Chondrocyte (in vitro differentiated cells): ENCODE measurements at regions not wholly inside any gene's neighbourhood (a gene's known extent, or its start where the extent isn't known, plus 50 kb on each side); places are given as distances from the start of the nearest gene placed in this dataset.

Source experiments
- DNase-seq: peaks from one replicate; pipeline ENCODE4 v3.0.0; 2021; ENCODE audit warnings: mixed read lengths, low spot score
- H3K27ac Mint-ChIP-seq: one replicate; pipeline ENCODE4 v1.8.0; 2021; ENCODE audit warnings: mild to moderate bottlenecking, moderate library complexity, mixed read lengths; ENCODE audit not compliant: unreplicated experiment
- H3K27me3 Mint-ChIP-seq: 2 replicates; pipeline ENCODE4 v1.8.0; 2021; ENCODE audit warnings: low read depth, mixed read lengths
- H3K36me3 Mint-ChIP-seq: 2 replicates; pipeline ENCODE4 v1.8.0; 2021; ENCODE audit warnings: low read depth, mixed read lengths
- H3K4me1 Mint-ChIP-seq: 2 replicates; pipeline ENCODE4 v1.8.0; 2021; ENCODE audit warnings: low read depth, mild to moderate bottlenecking, mixed read lengths
- H3K4me3 Mint-ChIP-seq: one replicate; pipeline ENCODE4 v1.8.0; 2021; ENCODE audit warnings: mild to moderate bottlenecking, moderate library complexity, mixed read lengths; ENCODE audit not compliant: unreplicated experiment
- H3K9me3 Mint-ChIP-seq: 2 replicates; pipeline ENCODE4 v1.8.0; 2021; ENCODE audit warnings: low read depth, mixed read lengths
- TF ChIP-seq, protein P1 (sequence below): fragments of 200-600 bp; sonication (generic); IDR thresholded peaks from 2 replicates; pipeline ENCODE4 v1.5.0; 2021; ENCODE audit warnings: antibody characterized with exemption, mild to moderate bottlenecking, moderate library complexity

DNA sequence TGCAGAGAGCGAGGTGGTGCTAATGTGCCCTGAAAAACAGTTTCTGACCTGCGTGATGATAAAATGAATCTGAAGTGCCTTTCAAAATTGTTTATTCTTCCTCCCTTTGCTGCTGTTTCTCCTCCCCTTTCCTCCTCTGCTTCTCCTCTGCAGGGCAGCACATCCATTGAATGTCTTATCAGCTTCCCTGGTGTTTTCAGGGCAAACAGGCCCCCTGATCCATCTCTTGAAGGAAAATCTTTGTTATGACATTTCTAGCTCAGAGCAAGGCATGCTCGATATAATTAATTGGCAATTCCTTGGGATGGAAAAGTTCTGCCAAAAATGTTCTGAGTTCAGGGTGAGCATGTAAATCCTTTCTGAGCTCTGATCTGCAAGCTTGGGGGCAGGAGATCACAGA, 364.2 kb upstream of the ZNF32 start:
- H3K4me3 Mint-ChIP-seq: no peak overlapping the region
- H3K27ac Mint-ChIP-seq: no peak overlapping the region
- no peaks in the 10 kb centered on the region for H3K9me3 Mint-ChIP-seq
- TF ChIP-seq, protein P1, sequence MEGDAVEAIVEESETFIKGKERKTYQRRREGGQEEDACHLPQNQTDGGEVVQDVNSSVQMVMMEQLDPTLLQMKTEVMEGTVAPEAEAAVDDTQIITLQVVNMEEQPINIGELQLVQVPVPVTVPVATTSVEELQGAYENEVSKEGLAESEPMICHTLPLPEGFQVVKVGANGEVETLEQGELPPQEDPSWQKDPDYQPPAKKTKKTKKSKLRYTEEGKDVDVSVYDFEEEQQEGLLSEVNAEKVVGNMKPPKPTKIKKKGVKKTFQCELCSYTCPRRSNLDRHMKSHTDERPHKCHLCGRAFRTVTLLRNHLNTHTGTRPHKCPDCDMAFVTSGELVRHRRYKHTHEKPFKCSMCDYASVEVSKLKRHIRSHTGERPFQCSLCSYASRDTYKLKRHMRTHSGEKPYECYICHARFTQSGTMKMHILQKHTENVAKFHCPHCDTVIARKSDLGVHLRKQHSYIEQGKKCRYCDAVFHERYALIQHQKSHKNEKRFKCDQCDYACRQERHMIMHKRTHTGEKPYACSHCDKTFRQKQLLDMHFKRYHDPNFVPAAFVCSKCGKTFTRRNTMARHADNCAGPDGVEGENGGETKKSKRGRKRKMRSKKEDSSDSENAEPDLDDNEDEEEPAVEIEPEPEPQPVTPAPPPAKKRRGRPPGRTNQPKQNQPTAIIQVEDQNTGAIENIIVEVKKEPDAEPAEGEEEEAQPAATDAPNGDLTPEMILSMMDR: no peak
- peaks cover 15% of the 10 kb centered on the region for H3K4me1 Mint-ChIP-seq
- DNase-seq: no peak
- no peaks in the 10 kb centered on the region for H3K36me3 Mint-ChIP-seq
- H3K27me3 Mint-ChIP-seq: peaks cover 4% of the 10 kb centered on the region

DNA sequence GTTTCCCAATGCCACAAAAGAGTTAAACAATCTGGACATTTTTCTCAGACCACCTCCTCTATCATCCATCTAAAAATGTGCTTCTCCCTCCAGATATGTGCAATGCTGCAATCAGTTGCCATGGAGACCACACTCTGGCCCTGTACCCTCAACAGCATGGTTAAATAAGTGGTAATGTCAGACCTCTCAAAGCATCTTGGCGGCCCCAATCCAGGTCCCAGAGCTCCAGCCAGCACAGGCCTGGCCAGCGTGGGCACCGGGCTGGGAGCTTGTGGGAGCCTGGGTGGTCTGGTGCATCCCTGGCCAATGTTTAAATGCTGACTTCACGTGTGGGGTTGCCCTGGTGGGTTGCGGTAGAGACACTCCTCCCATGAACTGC, 362.9 kb upstream of the ZNF32 start:
- TF ChIP-seq, protein P1: no peak
- Mint-ChIP-seq H3K4me1 (peaks cover 15% of the 10 kb centered on the region), H3K27me3 (peaks cover 7% of the 10 kb centered on the region), H3K36me3 (no peaks in the 10 kb centered on the region), H3K27ac (no peak overlapping the region), H3K4me3 (no peak overlapping the region), H3K9me3 (no peaks in the 10 kb centered on the region)
- DNase-seq: no peak

DNA sequence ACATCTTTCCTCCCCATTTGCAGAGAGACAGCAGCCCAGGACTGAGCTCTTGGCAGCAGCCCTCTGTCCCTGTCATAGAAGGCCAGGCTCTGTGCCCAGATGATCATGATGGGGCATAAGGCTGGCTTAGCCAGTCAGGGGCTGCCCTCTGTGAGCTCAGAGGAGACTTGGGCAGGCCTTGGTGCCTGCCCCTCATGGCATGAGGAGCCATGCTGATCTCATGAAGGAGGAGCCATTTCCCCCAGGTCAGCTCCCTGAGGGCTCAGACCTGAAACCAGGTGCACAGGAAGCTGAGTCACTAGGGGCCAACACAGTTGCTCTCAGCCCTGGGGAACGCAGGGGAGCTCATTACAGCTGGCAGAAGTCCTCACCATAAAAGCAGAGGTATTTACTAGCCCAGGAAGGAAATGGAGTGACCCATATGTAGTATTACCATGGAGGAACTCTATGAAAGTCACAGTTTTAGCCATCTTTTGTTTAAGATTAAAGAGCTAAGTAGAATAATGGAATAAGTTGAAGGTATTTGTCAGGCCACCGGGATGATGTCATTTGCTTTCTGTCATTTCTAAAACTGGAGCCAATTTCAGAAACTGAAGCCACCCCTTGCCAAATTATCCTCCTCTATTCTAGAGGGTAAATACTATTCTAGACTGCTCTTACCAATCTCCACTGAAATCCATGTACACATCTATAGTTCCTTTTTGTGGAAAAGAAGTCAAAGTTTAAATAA, 362.4 kb upstream of the ZNF32 start:
- Mint-ChIP-seq H3K36me3 (no peaks in the 10 kb centered on the region), H3K4me3 (no peak overlapping the region), H3K9me3 (no peaks in the 10 kb centered on the region), H3K27ac (no peak overlapping the region), H3K4me1 (peaks cover 15% of the 10 kb centered on the region), H3K27me3 (peaks cover 9% of the 10 kb centered on the region)
- TF ChIP-seq, protein P1: no peak
- no peak for DNase-seq

DNA sequence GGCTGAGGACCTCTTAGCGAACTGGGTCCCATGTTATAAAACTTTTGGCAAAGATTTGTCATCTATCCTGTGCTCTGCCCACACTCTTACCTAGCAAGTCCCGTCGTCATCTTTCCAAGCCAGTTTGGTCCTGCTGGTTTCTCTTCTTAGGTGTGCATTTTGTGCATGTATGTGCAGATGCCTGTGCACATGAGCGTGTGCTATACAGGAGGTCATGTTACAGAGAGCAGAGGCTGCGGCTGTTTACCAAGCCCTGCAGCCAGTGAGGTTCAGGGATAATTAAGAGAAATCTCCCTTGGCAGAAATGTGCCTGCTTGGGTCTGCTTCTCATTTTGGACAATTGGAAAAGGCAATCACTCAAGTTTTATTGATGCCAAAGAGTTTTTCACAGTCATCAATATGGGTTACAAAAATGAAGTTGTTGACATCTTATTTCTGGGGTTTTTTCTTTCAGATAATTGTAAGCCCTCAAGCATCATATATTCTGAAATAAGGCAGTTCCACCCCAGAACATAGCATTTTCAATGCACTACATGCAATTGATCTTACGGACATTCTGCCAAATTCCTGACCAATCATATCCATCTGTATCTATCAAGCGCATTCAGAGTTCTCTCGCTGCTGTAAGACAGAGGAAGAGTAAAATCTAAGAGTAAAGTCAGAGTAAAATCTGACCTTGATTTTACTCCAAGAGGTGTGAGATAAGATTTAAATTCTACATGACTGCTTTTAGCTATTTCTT, 361.4 kb upstream of the ZNF32 start:
- TF ChIP-seq, protein P1: no peak
- peaks cover 7% of the 10 kb centered on the region for H3K27me3 Mint-ChIP-seq
- DNase-seq: no peak
- H3K27ac Mint-ChIP-seq: no peak overlapping the region
- H3K4me3 Mint-ChIP-seq: no peak overlapping the region
- H3K9me3 Mint-ChIP-seq: no peaks in the 10 kb centered on the region
- H3K4me1 Mint-ChIP-seq: peaks cover 15% of the 10 kb centered on the region
- no peaks in the 10 kb centered on the region for H3K36me3 Mint-ChIP-seq

DNA sequence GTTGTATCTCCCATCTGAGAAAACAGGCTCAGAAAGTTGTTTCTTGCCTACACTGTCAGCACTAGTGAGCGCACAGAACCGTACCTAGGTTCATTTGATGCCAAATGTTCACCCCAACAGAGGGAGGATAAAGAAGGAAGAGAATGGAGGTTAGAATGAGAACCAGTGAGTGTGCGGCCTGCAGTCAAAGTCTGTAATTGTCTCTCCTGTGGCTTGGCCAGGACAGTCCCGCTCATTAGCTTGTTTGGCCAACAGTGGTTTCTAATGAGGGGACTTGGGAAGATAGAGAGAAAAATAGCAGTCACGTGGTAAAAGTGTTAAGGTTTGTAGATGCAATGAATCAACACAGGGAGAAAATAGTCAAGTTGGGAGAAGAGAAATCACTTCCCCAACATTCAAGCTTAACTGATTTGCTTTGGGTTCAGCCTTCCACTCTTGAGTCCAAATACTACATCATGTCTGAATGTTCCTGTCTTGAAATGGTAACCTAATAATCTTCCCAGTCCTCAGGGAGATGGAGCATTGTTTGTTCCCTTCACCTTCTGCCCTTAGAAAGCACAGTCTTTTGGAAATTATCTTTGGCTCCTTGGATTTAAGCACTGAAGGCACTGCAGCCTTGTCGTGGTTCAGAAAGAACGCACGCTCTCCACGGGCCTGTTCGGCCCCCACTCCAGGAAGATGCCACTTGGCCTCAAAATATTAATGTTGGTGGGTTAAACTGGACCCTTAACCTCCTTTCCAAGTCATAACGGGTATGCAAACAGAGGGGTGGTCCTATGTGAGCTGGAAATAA, 360.4 kb upstream of the ZNF32 start:
- Mint-ChIP-seq H3K27ac (peak overlapping the region; percentile 20), H3K4me1 (peaks cover 15% of the 10 kb centered on the region), H3K27me3 (peaks cover 7% of the 10 kb centered on the region), H3K4me3 (no peak overlapping the region), H3K9me3 (no peaks in the 10 kb centered on the region), H3K36me3 (no peaks in the 10 kb centered on the region)
- TF ChIP-seq, protein P1: no peak
- no peak for DNase-seq
